A673 (cell line): ENCODE measurements at regions not wholly inside any gene's neighbourhood (a gene's known extent, or its start where the extent isn't known, plus 50 kb on each side); places are given as distances from the start of the nearest gene placed in this dataset.

Source experiments
- EZH2 ChIP-seq: fragments of 200-600 bp; sonication (generic); IDR thresholded peaks from 2 replicates; pipeline ENCODE4 v1.6.1; 2017; ENCODE audit warnings: borderline replicate concordance, low read depth, mild to moderate bottlenecking, mixed read lengths, antibody characterized with exemption, low read length; ENCODE audit not compliant: poor library complexity, severe bottlenecking
- TF ChIP-seq, protein P1 (sequence below): fragments of 300-800, 200-600 bp; sonication (generic); conservative IDR thresholded peaks from 2 replicates; pipeline ENCODE4 v1.5.1; 2017; ENCODE audit warnings: low read depth, mild to moderate bottlenecking, antibody characterized with exemption, low read length, moderate library complexity, mixed read lengths

DNA sequence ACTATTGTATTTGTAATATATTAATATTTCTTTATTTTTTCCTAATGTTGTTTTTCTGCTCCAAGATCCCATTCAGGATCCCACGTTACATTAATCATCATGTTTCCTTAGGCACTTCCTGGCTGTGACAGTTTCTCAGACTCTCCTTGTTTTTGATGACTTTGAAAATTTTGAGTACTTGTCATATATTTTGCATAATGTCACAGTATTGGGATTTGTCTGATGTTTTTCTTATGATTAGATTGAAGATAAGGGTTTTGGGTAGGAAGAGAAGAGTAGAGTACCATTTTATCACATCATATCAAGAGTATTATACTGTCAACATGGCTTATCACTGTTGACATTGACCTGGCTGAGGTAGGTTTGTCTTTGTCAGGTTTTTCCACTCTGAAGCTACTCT lies 146.3 kb upstream of the TPK1 start:
- TF ChIP-seq, protein P1, sequence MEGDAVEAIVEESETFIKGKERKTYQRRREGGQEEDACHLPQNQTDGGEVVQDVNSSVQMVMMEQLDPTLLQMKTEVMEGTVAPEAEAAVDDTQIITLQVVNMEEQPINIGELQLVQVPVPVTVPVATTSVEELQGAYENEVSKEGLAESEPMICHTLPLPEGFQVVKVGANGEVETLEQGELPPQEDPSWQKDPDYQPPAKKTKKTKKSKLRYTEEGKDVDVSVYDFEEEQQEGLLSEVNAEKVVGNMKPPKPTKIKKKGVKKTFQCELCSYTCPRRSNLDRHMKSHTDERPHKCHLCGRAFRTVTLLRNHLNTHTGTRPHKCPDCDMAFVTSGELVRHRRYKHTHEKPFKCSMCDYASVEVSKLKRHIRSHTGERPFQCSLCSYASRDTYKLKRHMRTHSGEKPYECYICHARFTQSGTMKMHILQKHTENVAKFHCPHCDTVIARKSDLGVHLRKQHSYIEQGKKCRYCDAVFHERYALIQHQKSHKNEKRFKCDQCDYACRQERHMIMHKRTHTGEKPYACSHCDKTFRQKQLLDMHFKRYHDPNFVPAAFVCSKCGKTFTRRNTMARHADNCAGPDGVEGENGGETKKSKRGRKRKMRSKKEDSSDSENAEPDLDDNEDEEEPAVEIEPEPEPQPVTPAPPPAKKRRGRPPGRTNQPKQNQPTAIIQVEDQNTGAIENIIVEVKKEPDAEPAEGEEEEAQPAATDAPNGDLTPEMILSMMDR = no peak
- no peak for TF ChIP-seq EZH2
